CD4-positive, alpha-beta T cell treated with Interleukin-21 for 1 hour (primary cell): ENCODE measurements at regions not wholly inside any gene's neighbourhood (a gene's known extent, or its start where the extent isn't known, plus 50 kb on each side); places are given as distances from the start of the nearest gene placed in this dataset.
"Not testable (repeated sequence)": the region's sequence is repeated elsewhere in the genome, so short reads cannot be mapped to it uniquely, and the experiment has no call there.

Source experiments
- DNase-seq: peaks from one replicate; pipeline ENCODE4 v3.0.0-alpha.2; 2020

GRCh38 chr5:144773628-144774027 is 603.0 kb downstream of the KCTD16 start:
- no peak for DNase-seq

- DNase-seq = no peak
Observed at GRCh38 chr5:144771802-144772201, 601.1 kb downstream of the KCTD16 start.

- no peak for DNase-seq
Observed at GRCh38 chr5:144742361-144742760, 571.7 kb downstream of the KCTD16 start.

GRCh38 chr5:144731786-144732185 is 561.1 kb downstream of the KCTD16 start:
- DNase-seq = no peak

DNA sequence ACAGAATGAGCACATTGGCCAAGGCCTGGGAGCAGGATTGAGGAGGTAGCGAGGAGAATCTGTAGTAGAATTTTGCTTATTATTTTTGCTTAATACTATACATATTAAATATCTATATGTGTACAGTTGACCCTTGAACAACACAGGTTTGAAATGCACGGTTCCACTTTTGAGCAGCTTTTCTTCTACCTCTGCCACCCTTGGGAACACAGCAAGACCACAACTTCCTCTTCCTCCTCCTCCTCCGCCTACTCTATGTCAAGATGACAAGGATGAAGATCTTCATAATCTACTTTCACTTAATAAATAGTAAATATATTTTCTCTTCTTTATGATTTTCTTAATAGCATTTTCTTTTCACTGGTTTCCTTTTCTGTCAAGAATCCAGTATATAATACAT is 541.4 kb downstream of the KCTD16 start:
- no peak for DNase-seq

DNA sequence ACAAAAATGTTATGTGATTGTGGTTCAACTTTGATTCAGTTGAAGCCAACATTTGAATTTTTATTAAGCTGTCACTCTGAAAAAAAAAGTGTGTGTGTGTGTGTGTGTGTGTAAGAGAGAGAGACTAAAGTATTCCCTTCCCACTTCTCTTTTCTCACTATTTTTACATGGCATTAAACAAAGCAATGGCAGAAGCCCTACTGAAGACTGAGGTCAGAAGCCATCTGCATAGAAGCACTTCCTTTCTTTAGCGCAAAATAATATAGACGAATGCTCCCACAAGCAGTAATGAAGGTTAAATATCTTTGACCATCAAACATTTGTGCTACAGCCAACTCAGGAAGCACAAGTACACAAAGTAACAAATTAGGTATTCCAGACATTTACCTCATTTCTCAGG is 540.5 kb downstream of the KCTD16 start:
- DNase-seq = no peak

GRCh38 chr5:144710637-144711036 is 540.0 kb downstream of the KCTD16 start:
- DNase-seq = no peak

DNA sequence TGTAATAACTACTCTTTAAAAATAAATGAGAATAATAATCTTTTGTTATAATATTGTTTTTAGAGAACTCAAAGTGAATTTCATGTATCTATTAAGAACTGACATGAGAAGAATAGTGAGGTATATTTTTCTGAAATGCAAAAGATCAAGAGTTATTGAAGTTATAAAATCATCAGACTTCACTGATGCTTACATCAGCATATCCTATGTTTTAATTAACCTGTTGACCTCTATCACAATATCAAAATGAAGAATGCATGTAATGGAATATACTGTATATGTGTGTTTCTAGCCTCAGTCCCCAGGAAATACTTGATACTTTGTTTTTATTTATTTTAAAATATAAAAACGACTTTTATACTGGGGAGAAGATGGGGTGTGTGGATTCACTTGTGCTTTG is 533.1 kb downstream of the KCTD16 start:
- DNase-seq = no peak

GRCh38 chr5:144698484-144698883 is 527.8 kb downstream of the KCTD16 start:
- no peak for DNase-seq

DNA sequence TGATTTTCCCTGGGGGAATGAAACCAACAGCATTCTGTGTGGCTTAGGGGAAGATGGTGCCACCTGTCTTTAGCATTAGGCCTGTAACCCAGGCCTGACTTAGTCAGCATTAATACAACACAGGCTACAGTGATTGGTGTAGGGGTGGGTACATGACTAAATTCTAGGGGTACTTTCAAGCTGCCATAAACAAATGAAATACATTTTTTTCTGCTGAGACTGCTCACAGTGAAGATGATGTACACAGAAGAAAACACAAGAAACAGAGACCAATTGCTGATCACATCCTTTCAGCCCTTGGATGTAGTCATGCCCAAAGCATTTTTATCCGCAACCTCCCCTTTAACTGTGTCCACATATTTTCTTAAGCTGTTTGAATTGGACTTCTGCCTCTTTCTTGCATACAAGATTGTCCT is 527.2 kb downstream of the KCTD16 start:
- no peak for DNase-seq

DNA sequence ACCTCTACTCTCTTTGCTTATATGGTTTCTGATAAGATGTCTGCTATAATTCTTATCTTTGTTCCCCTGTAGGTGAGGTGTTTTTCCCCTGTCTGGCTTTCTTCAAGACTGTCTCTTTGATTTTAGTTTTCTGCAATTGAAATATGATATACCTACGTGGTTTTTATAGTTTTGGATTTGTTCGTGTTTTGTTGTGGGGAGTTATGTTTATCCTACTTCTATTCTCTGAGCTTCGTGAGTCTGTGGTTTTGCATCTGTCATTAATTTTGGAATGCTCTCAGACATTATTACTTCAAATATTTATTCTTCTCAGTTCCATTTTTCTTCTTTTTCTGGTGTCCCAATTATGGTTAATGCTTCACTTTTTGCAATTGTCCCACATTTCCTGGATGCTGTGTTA is 521.3 kb downstream of the KCTD16 start:
- DNase-seq = no peak

DNA sequence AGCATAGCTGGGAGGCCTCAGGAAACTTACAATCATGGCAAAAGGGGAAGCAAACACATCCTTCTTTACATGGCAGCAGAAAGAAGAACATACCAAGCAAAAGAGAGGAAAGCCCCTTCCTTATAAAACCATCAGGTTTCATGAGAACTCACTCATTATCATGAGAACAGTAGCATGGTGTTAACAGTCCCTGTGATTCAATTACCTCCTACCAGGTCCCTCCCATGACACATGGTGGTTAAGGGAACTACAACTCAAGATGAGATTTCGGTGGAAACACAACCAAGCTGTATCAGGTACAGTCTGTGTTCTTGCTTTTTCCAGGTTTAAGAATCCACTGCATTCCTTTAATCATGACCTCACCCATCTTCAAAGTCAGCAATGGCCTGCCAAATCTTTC is 514.2 kb downstream of the KCTD16 start:
- DNase-seq = no peak

GRCh38 chr5:144680711-144681110 is 510.0 kb downstream of the KCTD16 start:
- DNase-seq = no peak

GRCh38 chr5:144671066-144671465 is 500.4 kb downstream of the KCTD16 start:
- DNase-seq = no peak

- DNase-seq = no peak
Observed at GRCh38 chr5:144659634-144660227, 489.1 kb downstream of the KCTD16 start.

- DNase-seq = no peak
Observed at GRCh38 chr5:144644317-144644716, 473.6 kb downstream of the KCTD16 start.

DNA sequence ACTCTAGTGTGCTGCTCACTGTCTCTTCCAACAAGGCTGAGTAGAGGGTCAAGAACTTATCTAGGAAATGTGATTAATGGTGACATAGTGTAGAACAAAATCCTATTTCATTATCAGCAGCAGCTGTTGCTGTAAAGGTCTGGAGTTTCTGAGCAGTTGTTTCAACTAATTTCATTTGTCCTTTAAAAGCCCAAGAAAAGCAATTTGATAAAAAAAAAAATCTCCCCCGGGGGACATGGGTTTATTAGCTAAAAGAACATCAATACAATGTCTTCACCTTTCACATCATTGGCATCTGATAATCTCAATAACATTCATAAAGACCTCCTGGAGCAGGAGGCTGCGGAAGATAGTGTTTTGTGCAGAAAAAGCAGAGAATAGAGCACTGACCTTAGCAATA is 468.1 kb downstream of the KCTD16 start:
- no peak for DNase-seq

DNA sequence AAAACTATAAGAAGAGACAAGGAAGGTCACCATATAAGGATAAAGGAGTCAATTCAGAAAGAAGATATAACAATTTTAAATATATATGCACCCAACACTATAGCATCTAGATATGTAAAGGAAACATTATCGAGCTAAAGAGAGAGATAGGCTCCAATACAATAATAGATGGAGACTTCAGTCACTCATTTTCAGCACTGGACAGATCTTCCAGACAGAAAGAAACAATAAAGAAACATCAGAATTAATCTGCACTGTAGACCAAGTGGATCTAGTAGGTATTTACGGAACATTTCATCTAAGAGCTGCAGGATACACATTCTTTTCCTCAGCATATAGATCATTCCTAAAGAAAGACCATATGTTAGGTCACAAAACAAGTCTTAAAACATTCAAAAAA is 463.5 kb downstream of the KCTD16 start:
- DNase-seq = no peak

- no peak for DNase-seq
Observed at GRCh38 chr5:144598451-144599068, 427.9 kb downstream of the KCTD16 start.

DNA sequence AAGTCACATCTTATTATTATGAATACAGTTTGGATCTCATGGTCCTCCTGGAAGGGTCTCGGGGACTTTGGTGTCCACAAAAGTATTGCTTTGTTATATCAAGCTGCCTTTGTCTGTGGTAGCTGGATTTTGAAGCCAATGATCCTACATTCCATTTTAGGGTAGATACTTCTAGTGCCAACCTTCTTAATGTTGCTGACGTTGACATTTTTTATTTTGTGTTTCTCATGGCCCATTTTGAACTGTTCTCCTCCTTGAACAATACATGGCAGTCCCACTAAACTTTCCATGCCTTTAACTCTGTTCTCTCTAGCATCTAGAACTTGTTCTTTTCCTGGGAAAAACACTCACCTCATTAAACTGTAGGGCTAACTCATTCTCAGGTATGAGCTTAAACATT is 425.8 kb downstream of the KCTD16 start:
- no peak for DNase-seq

GRCh38 chr5:144594919-144595318 is 424.2 kb downstream of the KCTD16 start:
- DNase-seq = no peak

GRCh38 chr5:144594234-144594633 is 423.6 kb downstream of the KCTD16 start:
- not testable (repeated sequence) for DNase-seq

- DNase-seq = no peak
Observed at GRCh38 chr5:144585681-144586080, 415.0 kb downstream of the KCTD16 start.

- no peak for DNase-seq
Observed at GRCh38 chr5:144583541-144584449, 413.1 kb downstream of the KCTD16 start.
